Upper lobe of left lung (tissue), 4 donors: ENCODE measurements at regions not wholly inside any gene's neighbourhood (a gene's known extent, or its start where the extent isn't known, plus 50 kb on each side); places are given as distances from the start of the nearest gene placed in this dataset.

ENCODE experiments used
- EP300 ChIP-seq, 4 donors: sonication (generic); formaldehyde crosslinking; IDR thresholded peaks; one replicate each; pipeline ENCODE4 v1.5.1; 2017; ENCODE audit warnings: antibody characterized with exemption in 4 of 4, control low read depth in 2 of 4
- POLR2A ChIP-seq, 4 donors: fragments of 450-650 bp; IDR thresholded peaks; one replicate each; pipeline ENCODE4 v1.5.1; 2016 to 2017; ENCODE audit warnings: antibody characterized with exemption in 4 of 4, mild to moderate bottlenecking in 2 of 4
- POLR2AphosphoS5 ChIP-seq, 2 donors: sonication (generic); formaldehyde crosslinking; IDR thresholded peaks; one replicate each; pipeline ENCODE4 v1.5.1; 2017; ENCODE audit warnings: antibody characterized with exemption in 2 of 2
- TF ChIP-seq, protein P1 (sequence below), 6 experiments: fragments of 450-650 bp in 4 of 6; fragments of 200-600 bp in 2 of 6; sonication (generic) in 2 of 6; IDR thresholded peaks; one replicate each; pipeline ENCODE4 v1.5.1; 2016 to 2019; ENCODE audit warnings: antibody characterized with exemption in 6 of 6

DNA sequence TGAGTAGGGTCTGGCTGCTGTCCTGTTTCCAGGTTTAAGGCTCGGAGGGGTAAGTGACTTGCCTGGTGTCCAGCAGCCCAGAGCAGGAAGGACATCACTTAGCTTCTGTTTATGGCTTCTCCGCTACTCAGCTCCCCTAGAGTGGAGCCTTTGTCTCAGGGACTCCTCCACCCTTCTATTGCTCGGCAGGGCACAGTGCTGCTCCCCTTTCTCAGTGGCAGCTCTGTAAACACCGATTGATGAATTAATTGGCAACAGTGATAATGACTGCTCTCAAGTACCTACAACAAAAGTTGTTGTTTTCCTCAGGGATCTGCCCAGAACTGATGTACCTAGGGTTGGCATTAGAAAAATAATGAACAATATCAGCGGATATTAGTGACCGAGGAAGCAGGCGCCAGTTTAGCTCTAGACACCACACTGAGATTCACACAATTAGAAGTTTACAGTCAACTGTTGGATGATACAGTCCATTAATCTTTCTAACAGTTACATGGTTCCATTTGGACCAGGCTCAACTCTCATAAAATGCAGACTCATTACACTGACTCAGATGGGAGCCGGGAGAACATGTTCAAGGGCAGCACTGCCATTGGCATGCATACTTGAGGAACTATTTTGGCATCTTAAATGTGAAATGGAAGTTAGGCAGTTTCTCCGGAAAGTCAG is 265.7 kb downstream of the MTX2 start:
- TF ChIP-seq, protein P1, sequence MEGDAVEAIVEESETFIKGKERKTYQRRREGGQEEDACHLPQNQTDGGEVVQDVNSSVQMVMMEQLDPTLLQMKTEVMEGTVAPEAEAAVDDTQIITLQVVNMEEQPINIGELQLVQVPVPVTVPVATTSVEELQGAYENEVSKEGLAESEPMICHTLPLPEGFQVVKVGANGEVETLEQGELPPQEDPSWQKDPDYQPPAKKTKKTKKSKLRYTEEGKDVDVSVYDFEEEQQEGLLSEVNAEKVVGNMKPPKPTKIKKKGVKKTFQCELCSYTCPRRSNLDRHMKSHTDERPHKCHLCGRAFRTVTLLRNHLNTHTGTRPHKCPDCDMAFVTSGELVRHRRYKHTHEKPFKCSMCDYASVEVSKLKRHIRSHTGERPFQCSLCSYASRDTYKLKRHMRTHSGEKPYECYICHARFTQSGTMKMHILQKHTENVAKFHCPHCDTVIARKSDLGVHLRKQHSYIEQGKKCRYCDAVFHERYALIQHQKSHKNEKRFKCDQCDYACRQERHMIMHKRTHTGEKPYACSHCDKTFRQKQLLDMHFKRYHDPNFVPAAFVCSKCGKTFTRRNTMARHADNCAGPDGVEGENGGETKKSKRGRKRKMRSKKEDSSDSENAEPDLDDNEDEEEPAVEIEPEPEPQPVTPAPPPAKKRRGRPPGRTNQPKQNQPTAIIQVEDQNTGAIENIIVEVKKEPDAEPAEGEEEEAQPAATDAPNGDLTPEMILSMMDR (IDR thresholded peaks at IDR 0.05), result no peak
- TF ChIP-seq POLR2A (IDR thresholded peaks at IDR 0.05) (no peak), POLR2AphosphoS5 (IDR thresholded peaks at IDR 0.05) (no peak), EP300 (IDR thresholded peaks at IDR 0.05) (no peak)
